Type B pancreatic cell (in vitro differentiated cells): ENCODE measurements at regions not wholly inside any gene's neighbourhood (a gene's known extent, or its start where the extent isn't known, plus 50 kb on each side); places are given as distances from the start of the nearest gene placed in this dataset.

Experiments used
- DNase-seq: peaks from one replicate; pipeline ENCODE4 v3.0.0; 2021; ENCODE audit warnings: mixed read lengths; ENCODE audit not compliant: unreplicated experiment; ENCODE audit errors: extremely low spot score
- H3K27ac Mint-ChIP-seq: 2 replicates; pipeline ENCODE4 v1.8.0; 2021; ENCODE audit warnings: mild to moderate bottlenecking, mixed read lengths
- H3K27me3 Mint-ChIP-seq: 2 replicates; pipeline ENCODE4 v1.8.0; 2021; ENCODE audit warnings: mixed read lengths
- H3K36me3 Mint-ChIP-seq: 2 replicates; pipeline ENCODE4 v1.8.0; 2021; ENCODE audit warnings: mixed read lengths
- H3K4me1 Mint-ChIP-seq: one replicate; pipeline ENCODE4 v1.8.0; 2021; ENCODE audit warnings: mixed read lengths; ENCODE audit not compliant: unreplicated experiment
- H3K4me3 Mint-ChIP-seq: 2 replicates; pipeline ENCODE4 v1.8.0; 2021; ENCODE audit warnings: mild to moderate bottlenecking, mixed read lengths
- H3K9me3 Mint-ChIP-seq: 2 replicates; pipeline ENCODE4 v1.8.0; 2021; ENCODE audit warnings: mixed read lengths
- CTCF ChIP-seq: fragments of 200-600 bp; sonication (generic); conservative IDR thresholded peaks from 2 replicates; pipeline ENCODE4 v1.5.0; 2021; ENCODE audit warnings: antibody characterized with exemption, mild to moderate bottlenecking

GRCh38 chr3:101099791-101100190 lies 106.6 kb upstream of the ABI3BP start:
- TF ChIP-seq CTCF = no peak
- no peak for DNase-seq
- Mint-ChIP-seq H3K4me1 (no peaks in the 10 kb centered on the region), H3K27me3 (no peaks in the 10 kb centered on the region), H3K36me3 (no peaks in the 10 kb centered on the region), H3K4me3 (no peak overlapping the region), H3K9me3 (no peaks in the 10 kb centered on the region), H3K27ac (no peak overlapping the region)

GRCh38 chr3:101096444-101096843 lies 103.2 kb upstream of the ABI3BP start:
- H3K36me3 Mint-ChIP-seq = no peaks in the 10 kb centered on the region
- H3K4me3 Mint-ChIP-seq = no peak overlapping the region
- no peaks in the 10 kb centered on the region for H3K9me3 Mint-ChIP-seq
- no peak overlapping the region for H3K27ac Mint-ChIP-seq
- no peak for DNase-seq
- no peak for TF ChIP-seq CTCF
- no peaks in the 10 kb centered on the region for H3K27me3 Mint-ChIP-seq
- no peaks in the 10 kb centered on the region for H3K4me1 Mint-ChIP-seq

- H3K4me3 Mint-ChIP-seq = no peak overlapping the region
- H3K4me1 Mint-ChIP-seq = no peaks in the 10 kb centered on the region
- no peak for TF ChIP-seq CTCF
- no peaks in the 10 kb centered on the region for H3K36me3 Mint-ChIP-seq
- DNase-seq = no peak
- no peak overlapping the region for H3K27ac Mint-ChIP-seq
- no peaks in the 10 kb centered on the region for H3K9me3 Mint-ChIP-seq
- H3K27me3 Mint-ChIP-seq = no peaks in the 10 kb centered on the region
Measured at GRCh38 chr3:101095693-101096430, 102.6 kb upstream of the ABI3BP start.

- Mint-ChIP-seq H3K36me3 (no peaks in the 10 kb centered on the region), H3K27ac (no peak overlapping the region), H3K4me3 (no peak overlapping the region), H3K27me3 (no peaks in the 10 kb centered on the region), H3K4me1 (no peaks in the 10 kb centered on the region), H3K9me3 (no peaks in the 10 kb centered on the region)
- no peak for TF ChIP-seq CTCF
- no peak for DNase-seq
Measured at GRCh38 chr3:101091489-101091888, 98.3 kb upstream of the ABI3BP start.

- Mint-ChIP-seq H3K4me3 (no peak overlapping the region), H3K27ac (no peak overlapping the region), H3K27me3 (no peaks in the 10 kb centered on the region), H3K4me1 (no peaks in the 10 kb centered on the region), H3K9me3 (no peaks in the 10 kb centered on the region), H3K36me3 (no peaks in the 10 kb centered on the region)
- no peak for TF ChIP-seq CTCF
- no peak for DNase-seq
Measured at GRCh38 chr3:101085752-101086151, 92.5 kb upstream of the ABI3BP start.
